ENCODE measurements at regions not wholly inside any gene's neighbourhood (a gene's known extent, or its start where the extent isn't known, plus 50 kb on each side); places are given as distances from the start of the nearest gene placed in this dataset.

DNA sequence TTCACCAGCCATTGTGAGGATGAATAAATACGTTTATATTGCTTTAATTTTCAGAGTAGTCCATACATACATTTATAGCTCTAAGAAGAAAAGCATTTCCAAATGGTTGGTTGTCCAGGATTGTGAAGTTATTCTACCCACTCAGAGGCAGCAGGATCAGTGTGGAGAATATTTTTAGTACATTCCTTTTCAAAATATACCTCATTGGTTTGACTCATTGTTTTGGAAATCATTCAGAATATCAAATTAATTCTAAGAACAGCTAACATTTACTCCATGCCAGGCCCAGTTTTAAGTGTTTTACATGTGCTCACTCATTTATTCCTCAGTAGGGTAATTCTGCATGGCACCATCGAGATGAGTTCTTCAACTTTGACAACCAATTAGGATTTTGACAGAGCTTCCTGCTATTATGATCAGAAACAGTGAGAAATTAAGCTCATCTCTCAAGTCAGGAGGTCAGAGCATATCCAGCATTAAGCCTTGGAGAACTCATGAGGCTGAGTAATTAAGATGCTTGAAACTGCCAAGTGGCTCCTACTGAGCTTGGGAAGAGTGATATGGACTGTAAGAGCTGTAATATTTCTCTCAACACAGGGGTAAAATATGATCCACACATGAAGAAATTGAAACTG is 153.3 kb upstream of the CLEC14A start:
- TF ChIP-seq CTCF (IDR thresholded peaks at IDR 0.05): no peak
- TF ChIP-seq EZH2 (IDR thresholded peaks at IDR 0.05): no peak

Measured in neural progenitor cell (in vitro differentiated cells).